ENCODE measurements at regions not wholly inside any gene's neighbourhood (a gene's known extent, or its start where the extent isn't known, plus 50 kb on each side); places are given as distances from the start of the nearest gene placed in this dataset.

GRCh38 chr18:34055227-34055626, 169.5 kb downstream of the NOL4 start:
- Histone ChIP-seq H3K9me3 (replicated peaks; ENCODE audit: control insufficient read depth, insufficient read depth, low read length) (no peaks in the 10 kb centered on the region), H3K4me3 (replicated peaks in 1 of 3; ENCODE audit: insufficient read depth in 1 of 3, low read depth in 1 of 3, low read length in 3 of 3) (no peak overlapping the region), H3K4me2 (ENCODE audit: insufficient read depth, low read length) (no peak overlapping the region), H3K4me1 (ENCODE audit: control insufficient read depth, extremely low read depth, insufficient read depth, low read length) (no peaks in the 10 kb centered on the region), H3K36me3 (ENCODE audit: control insufficient read depth in 2 of 2, extremely low read depth in 1 of 2, insufficient read depth in 2 of 2, low read length in 2 of 2) (no peaks in the 10 kb centered on the region), H3K9ac (replicated peaks; ENCODE audit: extremely low read depth, insufficient read depth, low read length) (no peak overlapping the region), H3K27me3 (ENCODE audit: control insufficient read depth in 2 of 2, insufficient read depth in 2 of 2, low read length in 2 of 2) (no peaks in the 10 kb centered on the region), H3K9me1 (replicated peaks; ENCODE audit: control insufficient read depth, extremely low read depth, insufficient read depth, low read length) (no peaks in the 10 kb centered on the region), H2AFZ (ENCODE audit: low read depth, low read length) (no peak overlapping the region), H4K20me1 (replicated peaks; ENCODE audit: control insufficient read depth, extremely low read depth, insufficient read depth, low read length) (no peaks in the 10 kb centered on the region), H3K79me2 (ENCODE audit: control insufficient read depth, insufficient read depth, low read length) (no peaks in the 10 kb centered on the region), H3K27ac (ENCODE audit: insufficient read depth, low read depth, low read length) (no peak overlapping the region)
- DNase-seq (ENCODE audit: low read depth, low spot score) (no peak), FAIRE-seq (no peak)
- BruUV-seq (replicated peaks), result no TSS peak
- no peak for TF ChIP-seq CTCF (IDR thresholded peaks at IDR 0.05; ENCODE audit: extremely low read depth in 1 of 2, insufficient read depth in 1 of 2, low read depth in 1 of 2, low read length in 2 of 2)
- no peak for TF ChIP-seq POLR2AphosphoS5 (IDR thresholded peaks at IDR 0.05; ENCODE audit: insufficient read depth, low read depth, low read length)
- TF ChIP-seq GATA2 (IDR thresholded peaks at IDR 0.05; ENCODE audit: insufficient read depth, insufficient read length, low read depth, low read length), result no peak
- no peak for TF ChIP-seq JUN (IDR thresholded peaks at IDR 0.05; ENCODE audit: borderline replicate concordance, insufficient read depth, insufficient read length, low read depth)
- TF ChIP-seq POLR2A (IDR thresholded peaks at IDR 0.05; ENCODE audit: low read depth, low read length), result no peak
- intact Hi-C loops (cut with micrococcal nuclease) (no loop called here), dilution Hi-C loops (cut with MboI; ENCODE audit: extremely low pct_ligation_motif_present, low sequenced_read_pairs) (no loop called here)
- POLR2A ChIA-PET, result no interaction called here
- CTCF ChIA-PET, result no interaction called here

GRCh38 chr18:34050661-34051060, 174.1 kb downstream of the NOL4 start:
- H4K20me1 ChIP-seq (replicated peaks; ENCODE audit: control insufficient read depth, extremely low read depth, insufficient read depth, low read length), result no peaks in the 10 kb centered on the region
- H3K36me3 ChIP-seq (ENCODE audit: control insufficient read depth in 2 of 2, extremely low read depth in 1 of 2, insufficient read depth in 2 of 2, low read length in 2 of 2), result no peaks in the 10 kb centered on the region
- H2AFZ ChIP-seq (ENCODE audit: low read depth, low read length), result no peak overlapping the region
- DNase-seq (ENCODE audit: low read depth, low spot score), result no peak
- H3K9ac ChIP-seq (replicated peaks; ENCODE audit: extremely low read depth, insufficient read depth, low read length), result no peak overlapping the region
- intact Hi-C loops (cut with micrococcal nuclease) (no loop called here), dilution Hi-C loops (cut with MboI; ENCODE audit: extremely low pct_ligation_motif_present, low sequenced_read_pairs) (no loop called here)
- no peaks in the 10 kb centered on the region for H3K9me3 ChIP-seq (replicated peaks; ENCODE audit: control insufficient read depth, insufficient read depth, low read length)
- TF ChIP-seq FOS (IDR thresholded peaks at IDR 0.05; ENCODE audit: borderline replicate concordance, insufficient read depth, low read length) (no peak), MAX (IDR thresholded peaks at IDR 0.05; ENCODE audit: insufficient read depth, insufficient read length) (no peak), JUN (IDR thresholded peaks at IDR 0.05; ENCODE audit: borderline replicate concordance, insufficient read depth, insufficient read length, low read depth) (no peak), CTCF (IDR thresholded peaks at IDR 0.05; ENCODE audit: extremely low read depth in 1 of 2, insufficient read depth in 1 of 2, low read depth in 1 of 2, low read length in 2 of 2) (no peak), POLR2AphosphoS5 (IDR thresholded peaks at IDR 0.05; ENCODE audit: insufficient read depth, low read depth, low read length) (no peak), POLR2A (IDR thresholded peaks at IDR 0.05; ENCODE audit: low read depth, low read length) (no peak), EZH2 (IDR thresholded peaks at IDR 0.05; ENCODE audit: borderline replicate concordance, low read depth, low read length, severe bottlenecking) (no peak), GATA2 (IDR thresholded peaks at IDR 0.05; ENCODE audit: insufficient read depth, insufficient read length, low read depth, low read length) (no peak), MYC (IDR thresholded peaks at IDR 0.05; ENCODE audit: low read depth, low read length) (no peak)
- H3K9me1 ChIP-seq (replicated peaks; ENCODE audit: control insufficient read depth, extremely low read depth, insufficient read depth, low read length), result no peaks in the 10 kb centered on the region
- no peaks in the 10 kb centered on the region for H3K79me2 ChIP-seq (ENCODE audit: control insufficient read depth, insufficient read depth, low read length)
- no peaks in the 10 kb centered on the region for H3K4me1 ChIP-seq (ENCODE audit: control insufficient read depth, extremely low read depth, insufficient read depth, low read length)
- POLR2A ChIA-PET, result no interaction called here
- no peaks in the 10 kb centered on the region for H3K27me3 ChIP-seq (ENCODE audit: control insufficient read depth in 2 of 2, insufficient read depth in 2 of 2, low read length in 2 of 2)
- no peak overlapping the region for H3K27ac ChIP-seq (ENCODE audit: insufficient read depth, low read depth, low read length)
- no peak for FAIRE-seq
- H3K4me2 ChIP-seq (ENCODE audit: insufficient read depth, low read length), result no peak overlapping the region
- no TSS peak for BruUV-seq (replicated peaks)
- CTCF ChIA-PET, result no interaction called here
- H3K4me3 ChIP-seq (replicated peaks in 1 of 3; ENCODE audit: insufficient read depth in 1 of 3, low read depth in 1 of 3, low read length in 3 of 3), result no peak overlapping the region

Measured in endothelial cell of umbilical vein (primary cell).